IMR-90 (cell line): ENCODE measurements at regions not wholly inside any gene's neighbourhood (a gene's known extent, or its start where the extent isn't known, plus 50 kb on each side); places are given as distances from the start of the nearest gene placed in this dataset.

Source experiments
- ATAC-seq: fragments of 200-7000 bp; cut with Tn5 transposase; 2 replicates; pipeline ENCODE4 v1.9.1; 2020; ENCODE audit warnings: low read depth, mild to moderate bottlenecking, moderate library complexity
- BruUV-seq: library from RNA; stranded (reverse); fragments of 400-500 nt; replicated peaks from 2 replicates; lab custom pipeline; 2021; lab: Mats Ljungman, UMichigan
- CTCF ChIA-PET: fragments of 300-600 bp; formaldehyde crosslinking; extraction: SDS; loops from one replicate; lab custom pipeline; 2021; ENCODE audit warnings: antibody characterized with exemption; lab: Yijun Ruan, JAX
- POLR2A ChIA-PET: fragments of 300-600 bp; sonication (Branson Sonifier 250); formaldehyde crosslinking; loops from one replicate; lab custom pipeline; 2022; ENCODE audit warnings: antibody characterized with exemption; ENCODE audit not compliant: unreplicated experiment; lab: Charles Lee
- DNase-seq: peaks from one replicate; pipeline ENCODE4 v3.0.0; 2013
- H2AFZ ChIP-seq: replicated peaks from 2 replicates; pipeline ENCODE3; 2013; ENCODE audit warnings: low read length, mild to moderate bottlenecking; ENCODE audit not compliant: poor library complexity
- H2AK5ac ChIP-seq: 2 replicates; pipeline ENCODE4 v1.6.1; 2013; ENCODE audit warnings: low read depth, low read length, inconsistent platforms
- H2AK9ac ChIP-seq: replicated peaks from 2 replicates; pipeline ENCODE3; 2013; ENCODE audit warnings: mild to moderate bottlenecking, low read depth, low read length, moderate library complexity; ENCODE audit not compliant: poor library complexity
- H2BK120ac ChIP-seq: 2 replicates; pipeline ENCODE4 v1.6.1; 2013; ENCODE audit warnings: low read depth, low read length, inconsistent platforms
- H2BK15ac ChIP-seq: 3 replicates; pipeline ENCODE4 v1.6.1; 2013; ENCODE audit warnings: low read depth, low read length, inconsistent platforms
- H2BK20ac ChIP-seq: 2 replicates; pipeline ENCODE4 v1.6.1; 2013; ENCODE audit warnings: low read depth, mild to moderate bottlenecking, inconsistent platforms, low read length, moderate library complexity
- H2BK5ac ChIP-seq: 2 replicates; pipeline ENCODE4 v1.6.1; 2013; ENCODE audit warnings: mild to moderate bottlenecking, low read depth, low read length, inconsistent platforms; ENCODE audit not compliant: poor library complexity, severe bottlenecking
- H3K14ac ChIP-seq: replicated peaks from 2 replicates; pipeline ENCODE4 v1.6.1; 2013; ENCODE audit warnings: low read depth, low read length, inconsistent platforms
- H3K18ac ChIP-seq: 2 replicates; pipeline ENCODE4 v1.6.1; 2013; ENCODE audit warnings: low read depth, low read length, control low read depth
- H3K23ac ChIP-seq: 2 replicates; pipeline ENCODE4 v1.6.1; 2013; ENCODE audit warnings: low read depth, low read length, inconsistent platforms
- H3K27ac ChIP-seq: 2 replicates; pipeline ENCODE4 v1.5.1; 2013; ENCODE audit warnings: mild to moderate bottlenecking, control low read depth, low read length; ENCODE audit not compliant: insufficient read depth
- H3K27me3 ChIP-seq: 2 replicates; pipeline ENCODE4 v1.6.1; 2013; ENCODE audit warnings: low read length; ENCODE audit not compliant: control insufficient read depth, insufficient read depth
- H3K36me3 ChIP-seq: 2 replicates; pipeline ENCODE4 v1.6.1; 2013; ENCODE audit warnings: low read length, mixed read lengths; ENCODE audit not compliant: control insufficient read depth, insufficient read depth
- H3K4ac ChIP-seq: 2 replicates; pipeline ENCODE4 v1.6.1; 2013; ENCODE audit warnings: low read depth, low read length, inconsistent platforms
- H3K4me1 ChIP-seq: 2 replicates; pipeline ENCODE4 v1.6.1; 2013; ENCODE audit warnings: low read length, mixed read lengths; ENCODE audit not compliant: control insufficient read depth, insufficient read depth
- H3K4me2 ChIP-seq: 2 replicates; pipeline ENCODE4 v1.6.1; 2013; ENCODE audit warnings: low read depth, mild to moderate bottlenecking, control low read depth, low read length, moderate library complexity
- H3K4me3 ChIP-seq: 2 replicates; pipeline ENCODE4 v1.5.1; 2013; ENCODE audit warnings: low read depth, mild to moderate bottlenecking, control low read depth, low read length, moderate library complexity; ENCODE audit not compliant: insufficient read depth
- H3K56ac ChIP-seq: 2 replicates; pipeline ENCODE4 v1.6.1; 2013; ENCODE audit warnings: low read length, inconsistent platforms; ENCODE audit not compliant: insufficient read depth; ENCODE audit errors: extremely low read depth
- H3K79me1 ChIP-seq, 2 experiments: 2 replicates each; pipeline ENCODE4 v1.6.1; 2013; ENCODE audit warnings: low read length in 2 of 2, inconsistent platforms in 1 of 2, low read depth in 1 of 2
- H3K9ac ChIP-seq: 2 replicates; pipeline ENCODE4 v1.6.1; 2013; ENCODE audit warnings: low read depth, low read length, control low read depth
- H3K9me1 ChIP-seq: 2 replicates; pipeline ENCODE4 v1.6.1; 2013; ENCODE audit warnings: low read length, inconsistent platforms; ENCODE audit not compliant: insufficient read depth
- H3K9me3 ChIP-seq: 2 replicates; pipeline ENCODE4 v1.6.1; 2013; ENCODE audit warnings: low read length; ENCODE audit not compliant: control insufficient read depth, insufficient read depth
- H4K20me1 ChIP-seq: 2 replicates; pipeline ENCODE4 v1.6.1; 2013; ENCODE audit warnings: low read length, inconsistent platforms; ENCODE audit not compliant: insufficient read depth
- H4K5ac ChIP-seq: 2 replicates; pipeline ENCODE4 v1.6.1; 2013; ENCODE audit warnings: mild to moderate bottlenecking, low read depth, low read length, control low read depth
- H4K8ac ChIP-seq, 2 experiments: 2 replicates each; pipeline ENCODE4 v1.6.1; 2013; ENCODE audit warnings: low read depth in 2 of 2, low read length in 2 of 2, control low read depth in 1 of 2, inconsistent platforms in 1 of 2
- H4K91ac ChIP-seq: 2 replicates; pipeline ENCODE4 v1.6.1; 2013; ENCODE audit warnings: low read depth, low read length, inconsistent platforms; ENCODE audit not compliant: insufficient read depth
- CHD1 ChIP-seq: IDR thresholded peaks from 2 replicates; pipeline ENCODE4 v1.6.1; 2012; ENCODE audit warnings: low read depth, low read length, improper control_type of control experiment
- FOS ChIP-seq: fragments of 150-350 bp; IDR thresholded peaks from 2 replicates; pipeline ENCODE4 v1.6.1; 2016; ENCODE audit warnings: low read depth, low read length
- MXI1 ChIP-seq: IDR thresholded peaks from 2 replicates; pipeline ENCODE4 v1.6.1; 2012; ENCODE audit warnings: low read depth, mild to moderate bottlenecking, low read length, moderate library complexity, borderline replicate concordance
- NFE2L2 ChIP-seq: fragments of 150-350 bp; IDR thresholded peaks from 2 replicates; pipeline ENCODE4 v1.6.1; 2016; ENCODE audit warnings: low read depth, mild to moderate bottlenecking, low read length
- RAD21 ChIP-seq: IDR thresholded peaks from 2 replicates; pipeline ENCODE4 v1.6.1; 2012; ENCODE audit warnings: low read length, improper control_type of control experiment
- RCOR1 ChIP-seq: IDR thresholded peaks from 2 replicates; pipeline ENCODE4 v1.6.1; 2012; ENCODE audit warnings: mild to moderate bottlenecking, low read length, improper control_type of control experiment; ENCODE audit not compliant: insufficient replicate concordance
- WGBS, 2 experiments: methylation state at CpG; one replicate each; pipeline versions ENCODE4 v1.1.5 to v1.1.7; 2013; ENCODE audit warnings: missing lambda C conversion rate in 2 of 2; ENCODE audit not compliant: insufficient read length in 1 of 2; ENCODE audit errors: extremely low coverage in 2 of 2; 5-methylcytosine and 5-hydroxymethylcytosine counted together
- dilution Hi-C: fragments of 300-500 bp; cut with HindIII; formaldehyde crosslinking; loops from one replicate; pipeline ENCODE4 v1.14.3; 2018; ENCODE audit warnings: low sequenced_read_pairs; ENCODE audit not compliant: unreplicated experiment
- in situ Hi-C: fragments of 300-500 bp; cut with MboI; formaldehyde crosslinking; loops from 3 replicates; pipeline ENCODE4 v1.14.3; 2019; ENCODE audit warnings: low sequenced_read_pairs, inconsistent platforms, mixed read lengths
- intact Hi-C: fragments of 100-400 bp; cut with micrococcal nuclease; formaldehyde crosslinking; loops from 2 replicates; pipeline ENCODE4 v1.10.0; 2022
- TF ChIP-seq, protein P1 (sequence below): conservative IDR thresholded peaks from 2 replicates; pipeline ENCODE4 v1.5.1; 2012; ENCODE audit warnings: mild to moderate bottlenecking, low read depth, low read length, improper control_type of control experiment
- TF ChIP-seq, protein P2 (sequence below): fragments of 150-350 bp; IDR thresholded peaks from 2 replicates; pipeline ENCODE4 v1.6.1; 2017; ENCODE audit warnings: mild to moderate bottlenecking, antibody characterized with exemption, low read length, low read depth
- TF ChIP-seq, protein P3 (sequence below): fragments of 150-350 bp; IDR thresholded peaks from 2 replicates; pipeline ENCODE4 v1.6.1; 2016; ENCODE audit warnings: low read depth, mild to moderate bottlenecking, low read length, moderate library complexity, borderline replicate concordance

DNA sequence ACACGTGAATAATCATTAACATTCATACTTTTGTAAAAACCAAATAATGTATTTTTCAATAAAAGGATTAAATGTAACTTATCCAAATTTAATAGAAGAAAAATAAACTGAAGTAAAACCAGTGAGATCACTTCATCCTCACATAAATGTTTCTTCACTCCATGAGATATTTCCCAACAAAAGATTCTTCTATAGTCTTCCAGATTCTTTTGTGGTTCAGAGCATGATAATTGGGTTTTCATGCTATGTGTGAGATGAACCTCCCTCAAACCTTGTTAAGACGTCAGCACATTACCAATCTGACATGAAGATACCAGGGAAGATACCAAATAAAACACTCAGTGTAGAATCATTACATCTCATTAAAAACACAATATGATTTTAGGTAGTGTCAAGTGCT is 62.9 kb upstream of the OXGR1 start:
- H2BK5ac ChIP-seq = no peak overlapping the region
- no TSS peak for BruUV-seq
- dilution Hi-C loops (no loop called here), in situ Hi-C loops (no loop called here), intact Hi-C loops (no loop called here)
- H3K4ac ChIP-seq = no peak overlapping the region
- no peak overlapping the region for H3K14ac ChIP-seq
- no peak overlapping the region for H2AK9ac ChIP-seq
- DNase-seq = no peak
- no peak overlapping the region for H4K91ac ChIP-seq
- H3K36me3 ChIP-seq = no peaks in the 10 kb centered on the region
- no peak overlapping the region for H4K8ac ChIP-seq
- TF ChIP-seq MXI1 (no peak), CHD1 (no peak), FOS (no peak), RCOR1 (no peak), RAD21 (no peak), NFE2L2 (no peak)
- TF ChIP-seq, protein P1, sequence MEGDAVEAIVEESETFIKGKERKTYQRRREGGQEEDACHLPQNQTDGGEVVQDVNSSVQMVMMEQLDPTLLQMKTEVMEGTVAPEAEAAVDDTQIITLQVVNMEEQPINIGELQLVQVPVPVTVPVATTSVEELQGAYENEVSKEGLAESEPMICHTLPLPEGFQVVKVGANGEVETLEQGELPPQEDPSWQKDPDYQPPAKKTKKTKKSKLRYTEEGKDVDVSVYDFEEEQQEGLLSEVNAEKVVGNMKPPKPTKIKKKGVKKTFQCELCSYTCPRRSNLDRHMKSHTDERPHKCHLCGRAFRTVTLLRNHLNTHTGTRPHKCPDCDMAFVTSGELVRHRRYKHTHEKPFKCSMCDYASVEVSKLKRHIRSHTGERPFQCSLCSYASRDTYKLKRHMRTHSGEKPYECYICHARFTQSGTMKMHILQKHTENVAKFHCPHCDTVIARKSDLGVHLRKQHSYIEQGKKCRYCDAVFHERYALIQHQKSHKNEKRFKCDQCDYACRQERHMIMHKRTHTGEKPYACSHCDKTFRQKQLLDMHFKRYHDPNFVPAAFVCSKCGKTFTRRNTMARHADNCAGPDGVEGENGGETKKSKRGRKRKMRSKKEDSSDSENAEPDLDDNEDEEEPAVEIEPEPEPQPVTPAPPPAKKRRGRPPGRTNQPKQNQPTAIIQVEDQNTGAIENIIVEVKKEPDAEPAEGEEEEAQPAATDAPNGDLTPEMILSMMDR = no peak
- TF ChIP-seq, protein P2, sequence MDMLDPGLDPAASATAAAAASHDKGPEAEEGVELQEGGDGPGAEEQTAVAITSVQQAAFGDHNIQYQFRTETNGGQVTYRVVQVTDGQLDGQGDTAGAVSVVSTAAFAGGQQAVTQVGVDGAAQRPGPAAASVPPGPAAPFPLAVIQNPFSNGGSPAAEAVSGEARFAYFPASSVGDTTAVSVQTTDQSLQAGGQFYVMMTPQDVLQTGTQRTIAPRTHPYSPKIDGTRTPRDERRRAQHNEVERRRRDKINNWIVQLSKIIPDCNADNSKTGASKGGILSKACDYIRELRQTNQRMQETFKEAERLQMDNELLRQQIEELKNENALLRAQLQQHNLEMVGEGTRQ = no peak
- TF ChIP-seq, protein P3, sequence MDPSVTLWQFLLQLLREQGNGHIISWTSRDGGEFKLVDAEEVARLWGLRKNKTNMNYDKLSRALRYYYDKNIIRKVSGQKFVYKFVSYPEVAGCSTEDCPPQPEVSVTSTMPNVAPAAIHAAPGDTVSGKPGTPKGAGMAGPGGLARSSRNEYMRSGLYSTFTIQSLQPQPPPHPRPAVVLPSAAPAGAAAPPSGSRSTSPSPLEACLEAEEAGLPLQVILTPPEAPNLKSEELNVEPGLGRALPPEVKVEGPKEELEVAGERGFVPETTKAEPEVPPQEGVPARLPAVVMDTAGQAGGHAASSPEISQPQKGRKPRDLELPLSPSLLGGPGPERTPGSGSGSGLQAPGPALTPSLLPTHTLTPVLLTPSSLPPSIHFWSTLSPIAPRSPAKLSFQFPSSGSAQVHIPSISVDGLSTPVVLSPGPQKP = no peak
- H3K4me3 ChIP-seq = no peak overlapping the region
- no peak overlapping the region for H2BK120ac ChIP-seq
- ChIA-PET POLR2A (no interaction called here), CTCF (interaction anchor here (1.1 kb wide), 1 partner anchor 39 kb away, joined by 3 read pairs; no protein-coding TSS in a partner anchor)
- H3K56ac ChIP-seq = no peak overlapping the region
- no peaks in the 10 kb centered on the region for H4K20me1 ChIP-seq
- H2BK15ac ChIP-seq = no peak overlapping the region
- no peak overlapping the region for H2AFZ ChIP-seq
- no peak overlapping the region for H3K23ac ChIP-seq
- no peak overlapping the region for H4K5ac ChIP-seq
- no peak for ATAC-seq
- no peaks in the 10 kb centered on the region for H3K9me1 ChIP-seq
- H3K18ac ChIP-seq = no peak overlapping the region
- H3K27me3 ChIP-seq = peaks cover 11% of the 10 kb centered on the region
- no peaks in the 10 kb centered on the region for H3K9me3 ChIP-seq
- no peak overlapping the region for H3K9ac ChIP-seq
- no peak overlapping the region for H2AK5ac ChIP-seq
- no peak overlapping the region for H2BK20ac ChIP-seq
- no peaks in the 10 kb centered on the region for H3K4me1 ChIP-seq
- H3K79me1 ChIP-seq = no peaks in the 10 kb centered on the region
- no CpG with 5 or more reads among the region's 2 CpGs for whole genome bisulfite sequencing, 2 experiments
- H3K4me2 ChIP-seq = no peak overlapping the region
- H3K27ac ChIP-seq = no peak overlapping the region
